NCI-H1048 (cell line): ENCODE measurements at regions not wholly inside any gene's neighbourhood (a gene's known extent, or its start where the extent isn't known, plus 50 kb on each side); places are given as distances from the start of the nearest gene placed in this dataset.

Experiments
- DNase-seq: peaks from one replicate; lab custom pipeline; 2025; lab: John Stamatoyannopoulos, UW

DNA sequence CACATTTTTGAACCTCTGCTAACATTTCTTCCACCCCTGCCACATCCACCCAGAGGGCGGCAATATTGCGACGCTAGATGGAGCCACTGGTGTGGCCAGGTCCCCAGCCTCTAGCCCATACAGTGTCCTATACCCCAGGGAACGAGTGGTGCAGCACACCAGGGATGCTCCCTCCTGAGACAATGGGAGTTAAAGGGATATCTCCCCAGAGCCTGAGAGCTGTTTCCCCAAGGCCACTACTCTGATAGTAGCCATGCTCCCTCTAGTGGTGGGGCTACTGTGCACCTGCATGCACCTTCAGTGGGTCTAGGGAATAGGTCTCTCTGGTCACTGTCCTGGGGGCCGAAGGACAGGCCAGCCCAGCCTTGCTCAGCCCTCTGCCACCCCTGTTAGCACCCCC lies 336.4 kb upstream of the FSHR start:
- peak; percentile 18 for DNase-seq

DNA sequence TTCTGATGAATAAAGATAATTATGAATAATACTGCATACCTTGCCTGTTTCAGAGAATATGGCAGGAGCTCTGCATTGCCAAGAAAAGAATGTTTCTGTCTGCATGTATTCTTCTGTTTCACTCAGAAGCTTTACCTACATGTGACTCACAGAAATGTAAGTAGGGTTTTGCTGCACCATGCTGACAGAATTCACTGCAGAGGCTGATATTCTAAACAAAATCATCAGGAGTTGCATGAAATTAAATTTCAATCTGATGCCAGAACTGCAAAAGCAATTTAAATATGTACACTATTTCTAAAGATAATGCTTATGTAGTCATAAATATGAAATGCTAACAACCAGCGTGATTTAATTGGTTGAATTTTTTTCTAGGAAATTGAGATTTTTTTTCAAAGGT lies 332.8 kb upstream of the FSHR start:
- DNase-seq, result no peak

DNA sequence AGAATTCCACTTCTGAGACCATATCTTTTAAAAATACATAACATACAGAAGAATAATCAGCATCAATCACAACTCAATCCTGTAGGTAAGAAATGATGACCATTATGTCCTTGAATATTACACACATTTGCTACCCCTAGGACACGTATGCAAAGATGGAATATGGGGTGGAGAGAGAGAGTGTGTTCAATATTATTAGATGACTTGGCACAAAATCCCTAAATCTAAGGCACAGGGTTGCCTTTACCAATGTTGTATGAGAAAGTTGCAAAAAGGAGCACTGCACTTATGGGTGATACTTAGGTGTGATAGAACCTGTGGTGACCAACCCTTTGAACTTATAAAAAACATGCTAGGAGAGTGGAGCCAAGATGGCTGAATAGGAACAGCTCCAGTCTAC lies 326.2 kb upstream of the FSHR start:
- DNase-seq, result no peak

DNA sequence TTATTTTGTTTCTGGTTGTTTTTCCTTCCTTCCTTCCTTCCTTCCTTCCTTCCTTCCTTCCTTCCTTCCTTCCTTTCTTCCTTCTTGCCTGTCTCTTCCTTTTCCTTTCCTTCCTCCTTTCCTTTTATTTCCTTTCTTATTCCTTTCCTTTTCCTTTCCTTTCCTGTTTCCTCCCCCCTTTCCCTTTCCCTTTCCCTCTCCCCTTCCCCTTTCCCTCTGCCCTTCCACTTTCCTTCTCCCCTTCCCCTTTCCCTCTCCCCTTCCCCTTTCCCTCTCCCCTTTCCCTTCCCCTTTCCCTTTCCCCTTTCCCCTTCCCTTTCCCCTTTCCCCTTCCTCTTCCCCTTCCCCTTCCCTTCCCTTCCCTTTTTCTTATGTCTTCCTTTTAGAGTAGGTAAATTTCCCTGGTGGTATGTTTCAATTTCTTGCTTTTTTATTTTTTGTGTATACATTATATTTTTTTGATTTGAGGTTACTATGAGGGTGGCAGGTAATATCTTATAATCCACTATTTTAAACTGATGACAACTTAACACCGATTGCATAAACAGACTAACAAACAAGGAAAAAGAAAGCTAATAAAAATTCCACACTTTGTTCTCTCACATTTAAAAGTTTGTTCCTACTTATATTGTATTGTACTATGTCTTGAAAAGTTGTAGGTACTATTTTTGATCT lies 311.0 kb upstream of the FSHR start:
- DNase-seq, result no peak

DNA sequence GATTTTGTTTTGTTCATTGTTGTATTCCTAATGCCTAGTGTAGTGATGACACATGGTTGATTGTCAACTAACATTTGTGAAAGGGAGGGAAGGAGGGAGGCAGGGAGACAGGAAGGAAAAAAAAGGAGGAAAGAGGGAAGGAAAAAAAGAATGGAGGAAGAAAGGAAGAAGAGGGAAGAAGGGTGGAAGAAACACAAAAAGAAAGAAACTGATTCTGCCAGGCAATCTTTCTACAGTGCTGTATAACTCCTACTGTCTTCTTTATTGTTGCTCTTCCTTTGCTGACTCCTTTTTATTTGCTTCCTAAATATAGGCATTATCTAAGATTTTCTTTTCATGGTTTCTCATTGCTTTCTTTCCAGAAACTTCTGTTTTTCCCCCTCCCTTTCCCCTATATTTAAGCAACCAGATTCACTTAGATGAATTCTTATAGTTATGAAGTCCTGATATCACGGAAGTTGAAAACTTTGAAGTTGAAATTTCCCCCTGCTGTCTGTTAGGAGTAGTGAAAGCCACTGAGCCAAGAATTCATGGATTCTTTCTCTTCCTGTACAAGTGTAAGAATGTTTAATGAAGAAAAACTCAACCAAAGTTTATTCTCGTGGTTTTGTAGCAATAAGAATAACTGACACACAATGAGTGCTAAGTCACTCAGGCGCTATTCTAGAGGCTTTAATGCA lies 305.1 kb upstream of the FSHR start:
- DNase-seq, result no peak

DNA sequence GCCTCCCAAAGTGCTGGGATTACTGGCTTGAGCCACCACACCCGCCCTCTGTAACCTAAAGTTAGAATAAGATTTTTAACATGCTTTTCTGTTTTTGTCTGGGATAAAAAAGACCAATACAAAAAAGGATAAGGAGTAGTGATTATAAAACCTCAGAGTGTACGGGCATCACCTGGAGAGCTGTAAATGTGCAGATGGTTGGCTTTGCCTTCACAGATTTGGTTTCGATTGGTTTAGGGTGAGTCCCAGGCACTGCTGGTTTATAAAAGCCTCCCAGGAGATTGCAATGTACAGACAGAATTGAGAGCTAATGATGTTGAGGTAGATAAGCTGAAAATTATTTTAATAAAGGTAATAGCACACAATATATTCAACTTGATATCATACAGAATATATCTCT lies 289.7 kb upstream of the FSHR start:
- no peak for DNase-seq

DNA sequence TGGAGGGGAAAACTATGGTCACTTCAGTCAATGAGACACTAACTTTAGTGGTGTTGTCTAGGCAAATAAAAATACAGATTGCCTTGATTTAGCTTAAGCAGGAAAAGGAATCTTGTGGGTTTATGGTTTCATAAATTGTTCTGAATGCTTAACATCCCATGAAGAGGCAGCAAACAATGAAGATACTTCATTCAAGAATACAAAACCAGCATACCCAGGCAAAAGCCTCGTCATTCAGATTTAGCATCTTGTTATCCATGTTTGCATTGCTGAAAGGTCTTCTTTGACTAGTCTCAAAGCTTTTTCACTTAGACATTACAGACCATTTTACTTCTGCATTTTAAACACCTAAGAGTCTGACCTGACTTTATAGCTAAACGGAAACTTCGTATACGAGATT lies 272.7 kb upstream of the FSHR start:
- DNase-seq, result no peak

DNA sequence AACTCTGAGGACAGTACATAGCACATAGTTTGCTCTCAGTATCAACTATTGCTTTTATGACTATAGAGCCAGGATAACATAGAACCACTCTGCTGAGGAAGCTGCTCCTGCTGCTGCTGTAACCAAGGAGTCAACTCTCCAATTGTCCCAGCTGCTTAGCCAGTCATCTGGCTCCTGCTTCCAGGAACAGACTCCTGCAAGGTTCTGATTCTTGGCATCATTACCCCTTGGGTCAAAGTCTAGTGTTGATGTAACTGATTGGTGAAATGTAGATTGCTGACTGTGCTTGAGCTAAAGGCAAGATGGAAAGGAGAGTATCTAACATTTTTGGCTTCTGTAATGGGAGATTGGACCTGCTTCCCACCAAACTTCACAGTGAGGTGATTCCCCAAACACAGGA lies 261.9 kb upstream of the FSHR start:
- DNase-seq, result no peak

DNA sequence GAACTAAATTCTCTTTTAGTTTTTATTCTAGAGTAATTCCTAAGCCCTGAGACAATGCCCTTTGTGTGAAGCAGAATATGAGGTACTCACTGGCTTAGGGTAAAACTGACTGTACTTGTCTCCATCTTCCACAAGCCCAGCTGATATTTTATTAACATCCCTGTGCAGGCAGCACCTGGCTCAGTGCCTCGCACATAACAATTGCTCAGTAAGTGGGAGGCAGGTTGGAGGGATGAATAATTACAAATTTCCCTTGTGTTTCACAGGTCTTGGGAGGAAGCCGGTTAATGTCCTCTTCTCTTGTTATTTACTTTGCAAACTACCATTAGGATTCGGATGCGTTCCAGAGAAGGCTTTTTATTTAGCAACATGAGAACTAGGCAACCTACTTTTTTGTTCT lies 249.8 kb upstream of the FSHR start:
- no peak for DNase-seq

DNA sequence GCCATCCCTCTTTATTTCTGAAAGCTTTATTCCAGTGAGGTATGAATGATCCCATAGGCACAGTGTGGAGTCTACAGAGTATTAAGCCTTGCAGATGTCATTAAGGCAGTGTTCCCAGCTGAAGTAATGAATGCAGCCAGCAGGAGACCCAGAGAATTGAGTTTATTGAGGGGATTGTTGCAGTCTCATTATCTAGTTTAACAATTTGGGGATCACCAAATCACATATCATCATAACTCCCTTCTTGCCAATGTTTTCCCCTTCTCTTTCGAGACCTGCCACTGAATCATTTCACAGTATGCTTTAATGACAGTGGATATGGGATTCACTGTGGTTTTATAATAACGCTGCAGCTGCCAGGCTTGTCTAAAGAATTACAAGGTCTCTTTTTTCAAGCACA lies 249.3 kb upstream of the FSHR start:
- DNase-seq, result no peak

DNA sequence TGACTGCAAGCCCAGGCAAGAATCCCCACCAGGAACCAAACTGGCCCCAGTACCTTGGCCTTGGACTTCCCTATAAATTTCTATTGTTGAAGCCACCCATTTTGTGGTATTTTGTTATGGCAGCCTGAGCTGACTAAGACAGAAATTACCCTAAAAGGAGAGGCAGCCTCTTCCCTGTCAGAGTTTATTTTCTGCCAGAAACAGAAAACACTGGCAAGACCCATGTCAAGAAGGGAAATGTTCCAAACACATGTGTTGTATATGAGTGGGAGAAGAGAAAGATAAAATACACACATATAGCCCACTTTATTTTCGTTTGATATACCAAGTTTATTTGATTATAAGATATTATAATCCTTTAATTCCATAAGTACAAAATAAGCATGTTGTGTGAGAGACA lies 225.1 kb upstream of the FSHR start:
- no peak for DNase-seq

DNA sequence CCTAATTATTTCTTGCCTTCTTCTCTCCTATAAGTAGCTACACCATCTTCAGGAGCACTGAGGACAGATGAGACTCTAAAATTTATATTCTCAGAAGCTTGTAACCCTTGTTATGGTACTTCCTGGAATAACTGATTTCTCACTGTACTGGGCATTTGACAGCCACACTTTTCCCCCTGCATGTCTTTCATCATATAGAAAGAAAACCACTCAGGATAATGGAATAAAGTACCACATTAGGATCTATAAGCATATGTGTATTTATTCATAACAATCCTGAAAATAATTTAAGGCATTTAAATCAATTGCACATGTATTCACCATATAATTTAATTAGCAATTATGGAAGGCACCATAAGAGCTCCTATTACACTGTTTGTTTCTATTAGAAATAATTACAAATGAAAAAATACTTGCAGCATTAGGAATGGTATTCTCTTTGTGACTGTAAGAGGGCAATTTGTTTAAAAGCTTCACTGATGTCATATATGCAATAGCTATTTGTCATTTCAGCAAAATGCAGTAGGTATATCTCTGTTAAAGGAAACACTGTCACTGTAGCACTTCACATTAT lies 216.9 kb upstream of the FSHR start:
- no peak for DNase-seq

DNA sequence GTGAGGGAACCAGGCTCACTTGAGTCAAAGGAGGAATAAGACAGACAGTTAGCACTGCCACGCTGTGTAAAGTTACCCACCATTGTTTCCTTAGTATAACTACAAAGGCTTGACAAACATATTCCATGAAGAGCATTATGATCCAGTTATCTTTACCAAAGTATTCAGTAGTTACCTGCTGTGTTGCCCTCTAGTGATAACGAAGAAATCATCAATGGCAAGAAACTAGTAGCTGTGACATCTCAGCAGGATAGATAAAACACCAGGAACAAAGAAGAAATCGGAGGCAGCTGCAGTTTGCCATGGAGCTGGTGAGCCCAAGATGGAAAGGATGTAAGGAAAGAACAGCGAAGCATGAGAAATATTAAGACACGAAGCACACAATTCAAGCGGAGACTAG lies 215.3 kb upstream of the FSHR start:
- DNase-seq, result no peak

DNA sequence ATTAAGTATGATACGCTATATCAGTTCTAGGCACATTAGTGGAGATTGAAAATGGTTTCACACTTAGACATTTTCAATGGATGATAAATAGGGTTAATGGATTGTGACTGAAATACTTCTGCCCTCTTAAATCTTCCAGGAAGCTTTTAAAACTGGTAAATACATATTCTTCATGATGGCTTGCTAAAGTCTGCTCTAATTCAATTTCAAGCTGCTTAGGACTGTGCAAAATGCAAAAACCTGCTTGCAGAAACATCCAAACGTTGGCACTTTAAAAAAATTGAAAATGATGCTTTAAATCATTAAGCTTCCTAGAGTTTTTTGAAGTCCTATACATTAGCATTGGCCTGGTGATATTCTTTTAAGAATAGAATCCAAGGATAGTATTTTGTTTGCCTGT lies 214.8 kb upstream of the FSHR start:
- DNase-seq, result no peak

DNA sequence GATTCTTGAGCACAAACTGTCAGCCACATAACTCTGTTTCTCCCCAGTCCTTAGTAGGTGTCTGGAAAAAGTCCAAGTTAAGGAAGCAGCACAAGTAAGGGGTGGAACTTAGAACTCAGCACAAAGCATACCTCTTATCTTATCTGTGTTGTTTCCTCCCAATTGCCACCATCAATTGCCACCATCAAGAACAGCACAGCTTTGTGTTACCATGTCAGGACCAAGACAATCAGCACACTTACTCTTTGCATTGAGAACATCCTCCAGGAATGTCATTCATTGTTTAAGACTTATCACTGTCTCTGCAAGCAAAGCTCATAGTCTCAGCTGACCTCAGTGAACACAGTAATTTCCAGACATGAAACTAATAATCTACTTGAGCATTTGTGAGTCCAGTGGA lies 212.7 kb upstream of the FSHR start:
- no peak for DNase-seq

DNA sequence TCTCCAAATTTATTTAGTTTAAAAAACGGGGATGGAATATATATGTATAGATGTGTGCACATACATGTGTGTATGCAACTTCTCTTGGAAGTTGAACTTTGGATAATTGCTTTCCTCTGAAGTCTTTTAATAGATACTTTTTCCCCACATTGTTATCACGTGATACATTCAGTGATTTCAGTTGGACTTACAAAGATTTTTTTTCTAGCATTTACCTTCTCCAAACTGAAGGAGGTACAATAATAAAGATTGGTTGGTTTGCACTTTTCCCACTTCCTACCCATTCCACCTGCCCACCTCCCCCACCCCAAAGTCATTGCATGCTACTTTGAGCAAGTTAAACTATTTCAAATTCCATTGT lies 206.1 kb upstream of the FSHR start:
- DNase-seq, result no peak

DNA sequence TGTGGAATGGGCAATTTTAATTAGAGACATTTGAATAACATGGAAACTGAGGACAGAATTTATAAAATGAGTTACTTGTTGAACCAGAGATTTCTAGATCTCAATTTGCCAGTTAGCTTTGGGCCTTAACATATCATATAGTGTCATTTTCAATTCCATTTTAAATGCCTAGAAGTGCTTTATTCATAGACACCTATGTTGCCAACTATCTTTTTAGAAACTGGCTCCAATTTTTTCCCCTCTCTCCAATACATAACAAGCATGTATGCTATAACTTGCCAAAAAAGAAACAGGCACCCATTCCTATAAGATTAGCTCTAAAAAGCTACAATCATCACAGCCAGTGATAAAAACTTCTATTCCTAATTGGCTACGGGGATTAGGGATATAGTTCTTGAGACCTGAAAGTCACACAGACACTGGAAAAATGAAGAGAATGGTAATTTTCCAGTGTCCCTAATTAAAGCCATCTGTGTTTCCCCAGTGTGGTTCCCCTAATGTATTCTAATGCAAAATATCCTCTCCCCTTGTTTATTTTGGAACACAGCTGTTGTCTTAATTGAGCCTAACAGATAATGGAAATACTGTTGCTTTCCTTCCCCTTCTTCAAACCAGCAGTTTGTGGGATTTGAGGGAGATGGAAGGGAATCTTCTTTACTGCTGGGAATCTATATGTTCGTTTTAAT lies 205.5 kb upstream of the FSHR start:
- no peak for DNase-seq

DNA sequence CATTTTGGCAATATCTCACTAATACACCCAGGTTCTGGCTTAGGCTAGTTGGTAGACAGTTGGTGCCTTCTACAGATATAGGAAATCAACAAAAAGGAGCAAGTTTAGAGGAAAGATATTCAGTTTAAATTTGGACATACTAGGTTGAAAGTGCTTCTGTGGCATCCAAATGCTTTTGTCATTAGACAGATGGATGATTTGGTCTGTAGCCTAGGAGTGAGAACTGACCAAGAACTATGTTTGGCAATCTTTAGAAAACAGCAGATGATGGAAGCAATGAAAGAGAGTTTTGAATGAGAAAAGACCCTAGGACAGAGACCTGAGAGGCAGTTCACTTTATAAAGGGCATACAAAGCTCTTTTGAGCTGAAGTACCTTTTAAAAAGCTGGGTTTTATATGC lies 201.3 kb upstream of the FSHR start:
- no peak for DNase-seq

DNA sequence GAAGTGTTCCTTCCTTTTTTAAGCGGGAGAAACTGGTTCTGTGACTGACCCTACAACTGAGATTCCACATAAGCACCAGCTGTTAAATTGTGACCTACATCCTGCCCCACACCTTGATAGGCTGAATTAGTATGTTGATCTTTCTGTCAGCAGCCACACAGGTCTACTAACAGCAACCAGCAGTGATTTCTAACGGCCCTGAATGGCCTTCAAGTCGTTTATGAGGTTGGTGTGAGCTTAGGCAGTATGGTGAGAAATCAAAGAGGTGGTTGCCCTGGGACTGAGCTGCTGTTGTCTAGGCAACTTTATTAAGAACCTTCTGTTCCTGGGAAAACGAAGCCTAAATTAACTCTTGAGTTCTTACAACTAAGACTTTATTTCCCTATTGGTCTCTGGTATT lies 197.2 kb upstream of the FSHR start:
- DNase-seq, result no peak

DNA sequence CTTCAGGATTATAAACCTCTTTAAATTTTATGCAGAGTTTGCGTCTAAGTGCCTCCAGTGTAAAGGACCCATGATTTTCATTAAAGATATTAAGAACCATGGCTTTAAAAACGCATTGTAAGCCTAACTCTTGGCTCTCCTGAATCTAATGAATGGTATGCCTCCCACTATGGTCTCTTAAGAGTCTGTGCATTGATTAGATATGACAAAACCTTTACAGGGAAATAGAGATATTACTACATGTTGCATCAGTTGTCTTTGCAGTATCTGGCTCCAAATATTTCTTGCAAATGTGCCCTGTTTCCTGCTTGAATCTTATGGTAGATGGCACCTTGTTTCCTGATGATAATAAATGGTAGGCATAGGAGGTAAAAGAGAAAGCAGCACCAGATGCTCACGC lies 189.3 kb upstream of the FSHR start:
- no peak for DNase-seq

DNA sequence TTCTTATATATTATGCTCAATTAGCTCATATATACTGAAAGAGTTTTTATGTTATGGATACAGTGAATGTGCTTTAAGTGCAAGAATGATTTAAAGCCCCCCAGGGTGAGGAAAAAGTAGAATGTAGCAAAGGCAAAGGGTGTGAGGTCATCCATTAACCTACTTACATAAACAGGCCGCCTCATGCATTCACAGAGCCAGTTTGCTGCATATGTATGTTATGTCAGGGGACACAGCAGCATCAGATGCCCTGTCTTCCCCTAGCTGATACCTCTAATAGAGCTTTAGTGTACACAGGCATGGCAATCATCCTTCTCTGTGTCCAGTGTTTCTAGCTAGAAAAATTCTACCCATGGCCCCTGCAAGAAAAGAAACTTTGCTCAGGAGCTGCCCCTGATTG lies 187.8 kb upstream of the FSHR start:
- DNase-seq, result no peak

DNA sequence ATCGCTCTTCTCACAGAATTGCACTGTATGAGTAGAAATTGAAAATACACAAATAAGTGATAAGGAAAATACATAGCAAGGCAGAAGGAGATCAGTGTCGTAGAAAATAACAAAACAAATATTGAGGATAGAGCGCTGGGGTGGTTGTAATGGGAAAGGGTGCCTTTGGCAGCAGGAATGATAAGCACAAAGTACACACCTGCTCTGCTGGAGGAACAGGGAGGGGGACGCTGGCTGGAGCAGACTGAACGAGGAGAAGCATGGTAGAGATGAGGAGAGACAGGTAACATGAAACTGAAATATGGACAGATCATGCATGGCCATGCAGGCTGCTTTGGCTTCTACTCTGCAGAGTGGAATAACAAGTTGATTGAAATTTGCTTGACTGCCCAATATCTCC lies 181.2 kb upstream of the FSHR start:
- DNase-seq, result no peak

DNA sequence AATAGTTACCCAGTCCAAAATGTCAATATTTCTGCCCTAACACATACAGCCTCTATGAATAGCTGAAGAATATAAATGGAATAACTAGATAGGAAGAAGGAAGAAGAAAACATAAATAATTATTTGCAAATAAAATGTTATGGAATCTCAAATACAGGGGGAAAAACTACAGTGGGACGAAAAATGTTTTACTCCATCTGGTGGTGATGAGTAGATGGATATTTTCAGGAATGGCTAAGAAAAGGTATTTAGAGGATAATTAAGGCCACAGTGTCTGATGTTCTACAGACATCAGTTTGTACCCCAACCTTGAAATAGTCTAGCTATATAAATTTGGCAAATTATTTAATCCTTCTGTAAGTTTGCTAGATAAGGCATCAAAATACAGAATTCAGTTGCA lies 178.1 kb upstream of the FSHR start:
- DNase-seq, result no peak
